OCI-M1 (cell line): ENCODE measurements at regions not wholly inside any gene's neighbourhood (a gene's known extent, or its start where the extent isn't known, plus 50 kb on each side); places are given as distances from the start of the nearest gene placed in this dataset.

Source experiments
- DNase-seq: peaks from one replicate; lab custom pipeline; 2025; lab: John Stamatoyannopoulos, UW

- no peak for DNase-seq
Observed at GRCh38 chr18:77833807-77834206, 584.2 kb downstream of the GALR1 start.

- DNase-seq: peak; percentile 11
Observed at GRCh38 chr18:77851802-77852201, 602.2 kb downstream of the GALR1 start.

- no peak for DNase-seq
Observed at GRCh38 chr18:77853859-77854258, 604.2 kb downstream of the GALR1 start.

- no peak for DNase-seq
Observed at GRCh38 chr18:77857678-77858655, 608.3 kb downstream of the GALR1 start.

- no peak for DNase-seq
Observed at GRCh38 chr18:77859634-77860033, 610.0 kb downstream of the GALR1 start.

GRCh38 chr18:77862066-77862757, 612.6 kb downstream of the GALR1 start:
- DNase-seq: no peak

- DNase-seq: no peak
Observed at GRCh38 chr18:77865853-77866252, 616.2 kb downstream of the GALR1 start.

- peak; percentile 1 for DNase-seq
Observed at GRCh38 chr18:77866351-77866750, 616.7 kb downstream of the GALR1 start.

GRCh38 chr18:77870199-77870598, 620.6 kb downstream of the GALR1 start:
- no peak for DNase-seq

GRCh38 chr18:77870894-77871293, 621.2 kb downstream of the GALR1 start:
- no peak for DNase-seq

- DNase-seq: no peak
Observed at GRCh38 chr18:77872166-77872565, 622.5 kb downstream of the GALR1 start.

GRCh38 chr18:77876319-77876865, 626.7 kb downstream of the GALR1 start:
- peak; percentile 8 for DNase-seq

GRCh38 chr18:77879829-77880228, 630.2 kb downstream of the GALR1 start:
- no peak for DNase-seq

- no peak for DNase-seq
Observed at GRCh38 chr18:77884454-77884853, 634.8 kb downstream of the GALR1 start.

GRCh38 chr18:77894060-77894459, 644.4 kb downstream of the GALR1 start:
- DNase-seq: no peak

GRCh38 chr18:77895250-77895649, 645.6 kb downstream of the GALR1 start:
- DNase-seq: no peak

- no peak for DNase-seq
Observed at GRCh38 chr18:77896586-77897252, 647.1 kb downstream of the GALR1 start.

- DNase-seq: no peak
Observed at GRCh38 chr18:77897606-77898005, 648.0 kb downstream of the GALR1 start.

- DNase-seq: no peak
Observed at GRCh38 chr18:77899972-77900754, 650.5 kb downstream of the GALR1 start.

GRCh38 chr18:77905011-77905410, 655.4 kb downstream of the GALR1 start:
- no peak for DNase-seq

- no peak for DNase-seq
Observed at GRCh38 chr18:77905449-77906055, 655.9 kb downstream of the GALR1 start.
